ENCODE measurements at regions not wholly inside any gene's neighbourhood (a gene's known extent, or its start where the extent isn't known, plus 50 kb on each side); places are given as distances from the start of the nearest gene placed in this dataset.

GRCh38 chr5:92390657-92391056, 1007.5 kb upstream of the ARRDC3 start:
- Histone ChIP-seq H3K79me2 (ENCODE audit: control insufficient read depth, insufficient read depth, low read length) (no peaks in the 10 kb centered on the region), H3K27ac (ENCODE audit: low read length in 2 of 2) (no peak overlapping the region), H3K4me1 (ENCODE audit: control insufficient read depth in 2 of 2, insufficient read depth in 2 of 2, low read length in 2 of 2) (no peaks in the 10 kb centered on the region), H3K4me3 (ENCODE audit: control extremely low read depth in 1 of 5, extremely low read depth in 1 of 5, insufficient read depth in 1 of 5, low read depth in 2 of 5, low read length in 4 of 5) (no peak overlapping the region), H3K4me2 (replicated peaks; ENCODE audit: low read depth, low read length, poor library complexity, severe bottlenecking) (no peak overlapping the region), H2AFZ (ENCODE audit: insufficient read depth, low read depth, low read length, poor library complexity, severe bottlenecking) (no peak overlapping the region), H4K20me1 (ENCODE audit: control insufficient read depth, insufficient read depth, low read length, poor library complexity, severe bottlenecking) (no peaks in the 10 kb centered on the region), H3K27me3 (replicated peaks in 1 of 4; ENCODE audit: control extremely low read depth in 1 of 4, control insufficient read depth in 3 of 4, insufficient read depth in 4 of 4, low read length in 3 of 4) (no peaks in the 10 kb centered on the region), H3K36me3 (replicated peaks in 1 of 2; ENCODE audit: control extremely low read depth in 1 of 2, control insufficient read depth in 1 of 2, extremely low read depth in 1 of 2, insufficient read depth in 2 of 2, low read length in 1 of 2) (no peaks in the 10 kb centered on the region), H3K9ac (ENCODE audit: low read length) (no peak overlapping the region), H3K9me3 (ENCODE audit: control extremely low read depth in 1 of 3, control insufficient read depth in 2 of 3, insufficient read depth in 1 of 3, low read length in 2 of 3) (no peaks in the 10 kb centered on the region)
- no peak for DNase-seq
- WGBS (ENCODE audit: insufficient coverage): no CpG with 5 or more reads among the region's 1 CpG
- CTCF ChIA-PET: no interaction called here
- TF ChIP-seq EZH2 (IDR thresholded peaks at IDR 0.05; ENCODE audit: borderline replicate concordance, insufficient read depth, low read depth, low read length, poor library complexity, severe bottlenecking): no peak
- TF ChIP-seq, protein P1, sequence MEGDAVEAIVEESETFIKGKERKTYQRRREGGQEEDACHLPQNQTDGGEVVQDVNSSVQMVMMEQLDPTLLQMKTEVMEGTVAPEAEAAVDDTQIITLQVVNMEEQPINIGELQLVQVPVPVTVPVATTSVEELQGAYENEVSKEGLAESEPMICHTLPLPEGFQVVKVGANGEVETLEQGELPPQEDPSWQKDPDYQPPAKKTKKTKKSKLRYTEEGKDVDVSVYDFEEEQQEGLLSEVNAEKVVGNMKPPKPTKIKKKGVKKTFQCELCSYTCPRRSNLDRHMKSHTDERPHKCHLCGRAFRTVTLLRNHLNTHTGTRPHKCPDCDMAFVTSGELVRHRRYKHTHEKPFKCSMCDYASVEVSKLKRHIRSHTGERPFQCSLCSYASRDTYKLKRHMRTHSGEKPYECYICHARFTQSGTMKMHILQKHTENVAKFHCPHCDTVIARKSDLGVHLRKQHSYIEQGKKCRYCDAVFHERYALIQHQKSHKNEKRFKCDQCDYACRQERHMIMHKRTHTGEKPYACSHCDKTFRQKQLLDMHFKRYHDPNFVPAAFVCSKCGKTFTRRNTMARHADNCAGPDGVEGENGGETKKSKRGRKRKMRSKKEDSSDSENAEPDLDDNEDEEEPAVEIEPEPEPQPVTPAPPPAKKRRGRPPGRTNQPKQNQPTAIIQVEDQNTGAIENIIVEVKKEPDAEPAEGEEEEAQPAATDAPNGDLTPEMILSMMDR (IDR thresholded peaks at IDR 0.05): no peak
- Mint-ChIP-seq H3K4me1 (no peaks in the 10 kb centered on the region), H3K4me3 (no peak overlapping the region), H3K27ac (no peak overlapping the region), H3K27me3 (no peaks in the 10 kb centered on the region), H3K9me3 (ENCODE audit: insufficient read depth) (no peaks in the 10 kb centered on the region)
- intact Hi-C loops (cut with micrococcal nuclease): no loop called here
- ATAC-seq (ENCODE audit: low read depth): no peak
- POLR2A ChIA-PET: no interaction called here

GRCh38 chr5:92380069-92380770, 997.1 kb upstream of the ARRDC3 start:
- no peaks in the 10 kb centered on the region for H3K4me1 Mint-ChIP-seq
- H3K79me2 ChIP-seq (ENCODE audit: control insufficient read depth, insufficient read depth, low read length): no peaks in the 10 kb centered on the region
- H3K4me1 ChIP-seq (ENCODE audit: control insufficient read depth in 2 of 2, insufficient read depth in 2 of 2, low read length in 2 of 2): no peaks in the 10 kb centered on the region
- no peaks in the 10 kb centered on the region for H3K27me3 ChIP-seq (replicated peaks in 1 of 4; ENCODE audit: control extremely low read depth in 1 of 4, control insufficient read depth in 3 of 4, insufficient read depth in 4 of 4, low read length in 3 of 4)
- H3K9ac ChIP-seq (ENCODE audit: low read length): no peak overlapping the region
- ChIA-PET POLR2A (no interaction called here), CTCF (no interaction called here)
- no peaks in the 10 kb centered on the region for H3K36me3 ChIP-seq (replicated peaks in 1 of 2; ENCODE audit: control extremely low read depth in 1 of 2, control insufficient read depth in 1 of 2, extremely low read depth in 1 of 2, insufficient read depth in 2 of 2, low read length in 1 of 2)
- H3K4me3 ChIP-seq (ENCODE audit: control extremely low read depth in 1 of 5, extremely low read depth in 1 of 5, insufficient read depth in 1 of 5, low read depth in 2 of 5, low read length in 4 of 5): no peak overlapping the region
- ATAC-seq (ENCODE audit: low read depth) (no peak), DNase-seq (no peak)
- no peaks in the 10 kb centered on the region for H3K27me3 Mint-ChIP-seq
- no peak overlapping the region for H3K4me2 ChIP-seq (replicated peaks; ENCODE audit: low read depth, low read length, poor library complexity, severe bottlenecking)
- H3K27ac Mint-ChIP-seq: no peak overlapping the region
- H3K4me3 Mint-ChIP-seq: no peak overlapping the region
- no peak overlapping the region for H2AFZ ChIP-seq (ENCODE audit: insufficient read depth, low read depth, low read length, poor library complexity, severe bottlenecking)
- intact Hi-C loops (cut with micrococcal nuclease): no loop called here
- WGBS (ENCODE audit: insufficient coverage): 100% methylated on average over 1 of the region's 1 CpG
- H4K20me1 ChIP-seq (ENCODE audit: control insufficient read depth, insufficient read depth, low read length, poor library complexity, severe bottlenecking): no peaks in the 10 kb centered on the region
- peaks cover 2% of the 10 kb centered on the region for H3K9me3 Mint-ChIP-seq (ENCODE audit: insufficient read depth)
- H3K9me3 ChIP-seq (ENCODE audit: control extremely low read depth in 1 of 3, control insufficient read depth in 2 of 3, insufficient read depth in 1 of 3, low read length in 2 of 3): peaks cover 0 to 1% (median 0%) of the 10 kb centered on the region in 3 donors
- no peak overlapping the region for H3K27ac ChIP-seq (ENCODE audit: low read length in 2 of 2)
- no peak for TF ChIP-seq EZH2 (IDR thresholded peaks at IDR 0.05; ENCODE audit: borderline replicate concordance, insufficient read depth, low read depth, low read length, poor library complexity, severe bottlenecking)
- TF ChIP-seq, protein P1 (IDR thresholded peaks at IDR 0.05): no peak

Measured in B cell (primary cell).